SH-SY5Y (cell line): ENCODE measurements at regions not wholly inside any gene's neighbourhood (a gene's known extent, or its start where the extent isn't known, plus 50 kb on each side); places are given as distances from the start of the nearest gene placed in this dataset.

Source experiments
- GATA2 ChIP-seq: IDR thresholded peaks from 2 replicates; pipeline ENCODE4 v1.6.1; 2011; ENCODE audit warnings: mild to moderate bottlenecking, low read depth, low read length
- GATA3 ChIP-seq: IDR thresholded peaks from 2 replicates; pipeline ENCODE4 v1.6.1; 2011; ENCODE audit warnings: low read depth, mild to moderate bottlenecking, low read length, moderate library complexity

DNA sequence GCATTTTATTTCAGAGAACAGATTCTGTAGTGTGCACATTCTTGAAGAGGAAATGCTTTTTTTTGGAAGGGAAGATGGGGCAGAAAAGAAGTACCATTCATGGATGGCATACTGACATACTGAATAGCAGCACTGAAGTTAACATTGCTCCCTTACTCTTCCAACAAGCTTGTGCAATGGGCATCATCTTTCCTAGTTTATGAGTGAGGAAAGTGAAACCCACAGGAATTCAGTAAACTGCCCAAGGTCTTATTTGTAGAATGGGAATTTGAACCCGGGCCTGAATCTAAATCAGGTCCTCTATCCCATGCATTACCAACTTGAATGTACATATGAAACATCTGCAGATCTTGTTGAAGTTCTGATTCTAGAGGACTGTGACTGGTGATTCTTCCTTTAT lies 215.7 kb upstream of the FGGY start:
- TF ChIP-seq GATA3 (no peak), GATA2 (no peak)
